Suppressor macrophage treated with lipopolysaccharide for 4 hours (primary cell): ENCODE measurements at regions not wholly inside any gene's neighbourhood (a gene's known extent, or its start where the extent isn't known, plus 50 kb on each side); places are given as distances from the start of the nearest gene placed in this dataset.
"Not testable (repeated sequence)": the region's sequence is repeated elsewhere in the genome, so short reads cannot be mapped to it uniquely, and the experiment has no call there.

Source experiments
- DNase-seq: peaks from one replicate; pipeline ENCODE4 v3.0.0-alpha.2; 2020

GRCh38 chr1:163583661-163584181 is 262.0 kb downstream of the NUF2 start:
- no peak for DNase-seq

GRCh38 chr1:163585796-163586195 is 264.0 kb downstream of the NUF2 start:
- no peak for DNase-seq

GRCh38 chr1:163588796-163589195 is 267.0 kb downstream of the NUF2 start:
- no peak for DNase-seq

GRCh38 chr1:163589735-163590134 is 268.0 kb downstream of the NUF2 start:
- no peak for DNase-seq

- not testable (repeated sequence) for DNase-seq
Observed at GRCh38 chr1:163591131-163591530, 269.4 kb downstream of the NUF2 start.

- DNase-seq = not testable (repeated sequence)
Observed at GRCh38 chr1:163592623-163593022, 270.9 kb downstream of the NUF2 start.

GRCh38 chr1:163596106-163596505 is 274.4 kb downstream of the NUF2 start:
- DNase-seq = not testable (repeated sequence)

- no peak for DNase-seq
Observed at GRCh38 chr1:163596541-163597258, 274.9 kb downstream of the NUF2 start.

GRCh38 chr1:163604321-163604720 is 282.6 kb downstream of the NUF2 start:
- DNase-seq = no peak

- DNase-seq = no peak
Observed at GRCh38 chr1:163604896-163605295, 283.1 kb downstream of the NUF2 start.

GRCh38 chr1:163608979-163609378 is 287.2 kb downstream of the NUF2 start:
- DNase-seq = no peak

GRCh38 chr1:163609858-163610257 is 288.1 kb downstream of the NUF2 start:
- no peak for DNase-seq

GRCh38 chr1:163610486-163610885 is 288.7 kb downstream of the NUF2 start:
- no peak for DNase-seq

- DNase-seq = no peak
Observed at GRCh38 chr1:163614361-163614760, 292.6 kb downstream of the NUF2 start.

GRCh38 chr1:163628034-163628773 is 306.4 kb downstream of the NUF2 start:
- DNase-seq = no peak

- DNase-seq = no peak
Observed at GRCh38 chr1:163632269-163632668, 310.5 kb downstream of the NUF2 start.

- DNase-seq = no peak
Observed at GRCh38 chr1:163633366-163633765, 311.6 kb downstream of the NUF2 start.

- not testable (repeated sequence) for DNase-seq
Observed at GRCh38 chr1:163645676-163646075, 323.9 kb downstream of the NUF2 start.

GRCh38 chr1:163650624-163651023 is 328.9 kb downstream of the NUF2 start:
- DNase-seq = no peak

GRCh38 chr1:163652441-163652840 is 330.7 kb downstream of the NUF2 start:
- DNase-seq = no peak

- DNase-seq = no peak
Observed at GRCh38 chr1:163655565-163655964, 333.8 kb downstream of the NUF2 start.

- DNase-seq = no peak
Observed at GRCh38 chr1:163656095-163656759, 334.5 kb downstream of the NUF2 start.

GRCh38 chr1:163657719-163658118 is 336.0 kb downstream of the NUF2 start:
- DNase-seq = no peak

GRCh38 chr1:163661391-163661790 is 339.6 kb downstream of the NUF2 start:
- DNase-seq = no peak
